ENCODE measurements at regions not wholly inside any gene's neighbourhood (a gene's known extent, or its start where the extent isn't known, plus 50 kb on each side); places are given as distances from the start of the nearest gene placed in this dataset.

DNA sequence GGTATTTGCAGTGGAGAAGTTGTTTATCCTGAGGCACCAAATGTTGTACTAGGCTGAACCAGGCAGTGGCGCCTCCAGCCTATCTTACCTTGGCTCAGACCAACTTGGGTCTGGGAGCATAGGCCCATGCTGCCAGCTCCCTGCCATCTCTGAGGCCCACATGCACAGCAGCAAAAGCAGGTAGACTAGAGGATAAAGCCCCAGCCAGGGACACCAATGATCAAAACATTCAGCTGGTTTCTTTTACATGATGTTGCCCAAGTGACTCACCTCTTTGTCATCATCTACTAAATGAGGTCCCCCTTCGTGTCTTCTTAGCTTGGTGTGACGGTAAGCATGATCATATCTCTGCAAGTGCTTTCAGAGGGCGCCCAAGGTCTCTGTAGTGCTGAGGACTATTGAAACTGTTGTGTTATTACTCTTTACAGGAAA, 112.1 kb upstream of the DRD2 start:
- WGBS, 4 donors = 80 to 89% (median 80%) methylated on average over 4 of the region's 4 CpGs
- no peak overlapping the region for H3K27ac ChIP-seq
- H3K4me3 ChIP-seq = no peak overlapping the region

DNA sequence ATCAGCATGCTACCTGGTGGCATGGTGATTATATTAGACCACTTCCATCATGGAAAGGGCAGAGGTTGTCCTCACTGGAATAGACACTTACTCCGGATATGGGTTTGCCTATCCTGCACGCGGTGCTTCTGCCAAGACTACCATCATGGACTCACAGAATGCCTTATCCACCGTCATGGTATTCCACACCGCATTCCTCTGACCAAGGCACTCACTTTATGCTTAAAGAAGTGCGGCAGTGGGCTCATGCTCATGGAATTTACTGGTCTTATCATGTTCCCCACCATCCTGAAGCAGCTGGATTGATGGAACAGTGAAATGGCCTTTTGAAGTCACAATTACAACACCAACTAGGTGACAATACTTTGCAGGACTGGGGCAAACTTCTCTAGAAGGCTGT, 109.2 kb upstream of the DRD2 start:
- no peaks in the 10 kb centered on the region for H3K4me1 ChIP-seq (replicated peaks in 1 of 2)
- H3K27ac ChIP-seq = no peak overlapping the region
- no peaks in the 10 kb centered on the region for H3K9me3 ChIP-seq (replicated peaks in 1 of 3)
- WGBS, 4 donors = 92 to 97% (median 93%) methylated on average over 6 of the region's 6 CpGs
- DNase-seq = no peak
- no peak overlapping the region for H3K4me3 ChIP-seq
- intact Hi-C loops (cut with DNase I) = no loop called here
- H3K36me3 ChIP-seq (replicated peaks in 1 of 2) = no peaks in the 10 kb centered on the region
- no peak for TF ChIP-seq POLR2A (IDR thresholded peaks at IDR 0.05)
- TF ChIP-seq, protein P1, sequence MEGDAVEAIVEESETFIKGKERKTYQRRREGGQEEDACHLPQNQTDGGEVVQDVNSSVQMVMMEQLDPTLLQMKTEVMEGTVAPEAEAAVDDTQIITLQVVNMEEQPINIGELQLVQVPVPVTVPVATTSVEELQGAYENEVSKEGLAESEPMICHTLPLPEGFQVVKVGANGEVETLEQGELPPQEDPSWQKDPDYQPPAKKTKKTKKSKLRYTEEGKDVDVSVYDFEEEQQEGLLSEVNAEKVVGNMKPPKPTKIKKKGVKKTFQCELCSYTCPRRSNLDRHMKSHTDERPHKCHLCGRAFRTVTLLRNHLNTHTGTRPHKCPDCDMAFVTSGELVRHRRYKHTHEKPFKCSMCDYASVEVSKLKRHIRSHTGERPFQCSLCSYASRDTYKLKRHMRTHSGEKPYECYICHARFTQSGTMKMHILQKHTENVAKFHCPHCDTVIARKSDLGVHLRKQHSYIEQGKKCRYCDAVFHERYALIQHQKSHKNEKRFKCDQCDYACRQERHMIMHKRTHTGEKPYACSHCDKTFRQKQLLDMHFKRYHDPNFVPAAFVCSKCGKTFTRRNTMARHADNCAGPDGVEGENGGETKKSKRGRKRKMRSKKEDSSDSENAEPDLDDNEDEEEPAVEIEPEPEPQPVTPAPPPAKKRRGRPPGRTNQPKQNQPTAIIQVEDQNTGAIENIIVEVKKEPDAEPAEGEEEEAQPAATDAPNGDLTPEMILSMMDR (IDR thresholded peaks at IDR 0.05) = no peak
- H3K27me3 ChIP-seq = no peaks in the 10 kb centered on the region

More for the DNA sequence above, 112.1 kb upstream of the DRD2 start:
- H3K36me3 ChIP-seq (replicated peaks in 1 of 2) = no peaks in the 10 kb centered on the region
- H3K9me3 ChIP-seq (replicated peaks in 1 of 3) = no peaks in the 10 kb centered on the region
- no peaks in the 10 kb centered on the region for H3K4me1 ChIP-seq (replicated peaks in 1 of 2)
- H3K27me3 ChIP-seq = no peaks in the 10 kb centered on the region
- no peak for DNase-seq
- TF ChIP-seq POLR2A (IDR thresholded peaks at IDR 0.05) = no peak
- TF ChIP-seq, protein P1 (IDR thresholded peaks at IDR 0.05) = no peak
- intact Hi-C loops (cut with DNase I) = no loop called here

DNA sequence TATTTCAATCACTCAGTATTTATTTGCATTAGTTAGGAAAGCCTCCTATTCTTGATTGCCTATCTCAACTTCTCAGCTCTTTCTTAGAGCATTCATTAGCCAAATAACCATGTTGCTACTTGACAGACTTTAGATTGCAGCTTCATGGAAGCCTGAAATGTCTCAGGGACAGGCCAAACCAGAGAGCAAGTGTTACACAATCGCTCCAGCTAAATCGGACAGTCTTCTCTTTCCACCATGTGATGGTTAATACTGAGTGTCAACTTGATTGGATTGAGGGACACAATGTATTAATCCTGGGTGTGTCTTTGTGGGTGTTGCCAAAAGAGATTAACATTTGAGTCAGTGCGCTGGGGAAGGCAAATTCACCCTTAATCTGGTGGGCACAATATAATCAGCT, 106.5 kb upstream of the DRD2 start:
- Histone ChIP-seq H3K4me3 (no peak overlapping the region), H3K36me3 (replicated peaks in 1 of 2) (no peaks in the 10 kb centered on the region), H3K9me3 (replicated peaks in 1 of 3) (no peaks in the 10 kb centered on the region), H3K27ac (no peak overlapping the region), H3K27me3 (no peaks in the 10 kb centered on the region), H3K4me1 (replicated peaks in 1 of 2) (no peaks in the 10 kb centered on the region)
- no peak for DNase-seq
- intact Hi-C loops (cut with DNase I) = no loop called here
- WGBS, 4 donors = 78 to 90% (median 87%) methylated on average over 3 of the region's 3 CpGs
- no peak for TF ChIP-seq POLR2A (IDR thresholded peaks at IDR 0.05)
- TF ChIP-seq, protein P1 (IDR thresholded peaks at IDR 0.05) = no peak

DNA sequence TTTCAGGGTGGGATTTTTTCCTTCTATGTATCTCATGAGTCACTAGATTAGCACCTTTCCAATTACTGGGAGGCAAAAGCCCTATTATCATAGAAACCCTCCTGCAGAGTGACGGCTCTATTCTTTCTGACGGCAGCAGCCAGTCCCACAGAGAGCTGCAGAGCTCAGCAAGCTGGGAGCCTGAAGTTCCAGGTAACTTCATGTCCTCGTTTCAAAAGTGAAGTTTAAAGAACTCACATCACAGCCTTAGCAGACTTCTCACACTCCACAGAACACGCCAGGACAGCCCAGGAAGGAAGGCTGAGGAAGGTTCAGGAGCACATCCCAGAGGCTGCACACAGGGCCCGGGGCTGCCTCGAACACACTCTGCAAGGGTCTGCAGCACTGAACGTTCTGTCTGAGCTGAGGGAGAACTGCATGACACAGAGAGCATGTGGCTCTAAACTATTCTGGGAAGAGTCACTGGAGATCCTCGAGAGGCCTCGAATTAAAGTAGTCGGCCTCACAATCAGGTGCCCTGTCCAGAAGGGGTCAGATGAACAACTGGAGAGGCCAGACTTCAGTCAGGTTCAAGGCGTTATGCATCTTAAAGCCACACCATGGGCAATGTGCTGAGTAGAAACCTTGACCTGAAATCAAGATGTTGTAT, 104.2 kb upstream of the DRD2 start:
- intact Hi-C loops (cut with DNase I) = no loop called here
- Histone ChIP-seq H3K27me3 (no peaks in the 10 kb centered on the region), H3K4me1 (replicated peaks in 1 of 2) (no peaks in the 10 kb centered on the region), H3K27ac (no peak overlapping the region), H3K9me3 (replicated peaks in 1 of 3) (no peaks in the 10 kb centered on the region), H3K4me3 (no peak overlapping the region), H3K36me3 (replicated peaks in 1 of 2) (no peaks in the 10 kb centered on the region)
- TF ChIP-seq, protein P1 (IDR thresholded peaks at IDR 0.05) = no peak
- TF ChIP-seq POLR2A (IDR thresholded peaks at IDR 0.05) = no peak
- WGBS, 4 donors = 77 to 85% (median 79%) methylated on average over 9 to 11 of the region's 11 CpGs
- DNase-seq = no peak
